ENCODE measurements at regions not wholly inside any gene's neighbourhood (a gene's known extent, or its start where the extent isn't known, plus 50 kb on each side); places are given as distances from the start of the nearest gene placed in this dataset.

DNA sequence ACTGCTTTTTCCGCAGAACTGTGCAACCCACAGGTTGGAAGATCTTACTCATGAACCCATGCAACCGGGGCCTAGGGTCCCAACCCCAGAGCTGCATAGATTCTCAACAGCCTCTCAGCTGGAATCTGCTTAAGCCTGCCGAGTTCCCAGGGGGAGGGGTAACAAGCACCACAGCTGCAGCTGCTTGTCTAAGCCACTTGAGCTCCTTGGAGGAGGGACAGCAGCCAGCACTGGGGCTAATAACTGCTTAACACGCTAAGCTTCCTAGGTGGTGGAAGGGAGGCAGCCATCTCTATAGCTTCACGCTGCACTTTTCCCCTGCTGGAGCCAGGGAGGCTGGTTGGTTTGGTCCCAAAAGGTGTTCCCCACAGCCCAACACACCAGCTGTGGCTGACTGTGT is 311.6 kb downstream of the DSC3 start:
- TF ChIP-seq, protein P1, sequence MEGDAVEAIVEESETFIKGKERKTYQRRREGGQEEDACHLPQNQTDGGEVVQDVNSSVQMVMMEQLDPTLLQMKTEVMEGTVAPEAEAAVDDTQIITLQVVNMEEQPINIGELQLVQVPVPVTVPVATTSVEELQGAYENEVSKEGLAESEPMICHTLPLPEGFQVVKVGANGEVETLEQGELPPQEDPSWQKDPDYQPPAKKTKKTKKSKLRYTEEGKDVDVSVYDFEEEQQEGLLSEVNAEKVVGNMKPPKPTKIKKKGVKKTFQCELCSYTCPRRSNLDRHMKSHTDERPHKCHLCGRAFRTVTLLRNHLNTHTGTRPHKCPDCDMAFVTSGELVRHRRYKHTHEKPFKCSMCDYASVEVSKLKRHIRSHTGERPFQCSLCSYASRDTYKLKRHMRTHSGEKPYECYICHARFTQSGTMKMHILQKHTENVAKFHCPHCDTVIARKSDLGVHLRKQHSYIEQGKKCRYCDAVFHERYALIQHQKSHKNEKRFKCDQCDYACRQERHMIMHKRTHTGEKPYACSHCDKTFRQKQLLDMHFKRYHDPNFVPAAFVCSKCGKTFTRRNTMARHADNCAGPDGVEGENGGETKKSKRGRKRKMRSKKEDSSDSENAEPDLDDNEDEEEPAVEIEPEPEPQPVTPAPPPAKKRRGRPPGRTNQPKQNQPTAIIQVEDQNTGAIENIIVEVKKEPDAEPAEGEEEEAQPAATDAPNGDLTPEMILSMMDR (IDR thresholded peaks at IDR 0.05) = no peak
- no peak for TF ChIP-seq POLR2A (IDR thresholded peaks at IDR 0.05)

All from lower leg skin (tissue), 3 donors.